IPS DF 6.9 (cell line): ENCODE measurements at regions not wholly inside any gene's neighbourhood (a gene's known extent, or its start where the extent isn't known, plus 50 kb on each side); places are given as distances from the start of the nearest gene placed in this dataset.
"Not testable (repeated sequence)": the region's sequence is repeated elsewhere in the genome, so short reads cannot be mapped to it uniquely, and the experiment has no call there.

ENCODE experiments used
- DNase-seq: peaks from one replicate; pipeline ENCODE4 v3.0.0-alpha.2; 2013; ENCODE audit warnings: low read depth, low spot score
- H3K27ac ChIP-seq: one replicate; pipeline ENCODE4 v1.5.1; 2013; ENCODE audit warnings: low read length, control low read depth
- H3K27me3 ChIP-seq: 2 replicates; pipeline ENCODE4 v1.6.1; 2013; ENCODE audit warnings: mild to moderate bottlenecking, low read length; ENCODE audit not compliant: control insufficient read depth, insufficient read depth
- H3K36me3 ChIP-seq: 2 replicates; pipeline ENCODE4 v1.6.1; 2013; ENCODE audit warnings: low read length; ENCODE audit not compliant: control insufficient read depth, insufficient read depth
- H3K4me1 ChIP-seq: 2 replicates; pipeline ENCODE4 v1.6.1; 2013; ENCODE audit warnings: low read length; ENCODE audit not compliant: control insufficient read depth, insufficient read depth
- H3K4me3 ChIP-seq: 2 replicates; pipeline ENCODE4 v1.5.1; 2013; ENCODE audit warnings: mild to moderate bottlenecking, low read length
- H3K9me3 ChIP-seq: 2 replicates; pipeline ENCODE4 v1.6.1; 2013; ENCODE audit warnings: low read length, inconsistent platforms; ENCODE audit not compliant: control insufficient read depth, insufficient read depth
- WGBS: extraction: QIAGEN DNeasy Blood & Tissue Kit; methylation state at CpG from one replicate; pipeline ENCODE4 v1.1.7; 2013; ENCODE audit warnings: mixed read lengths, missing lambda C conversion rate; ENCODE audit not compliant: insufficient read length, insufficient coverage; 5-methylcytosine and 5-hydroxymethylcytosine counted together

GRCh38 chr16:5295304-5295703 is 197.7 kb upstream of the EEF2KMT start:
- WGBS: no CpG with 5 or more reads among the region's 8 CpGs
- H3K9me3 ChIP-seq, H3K4me3 ChIP-seq, H3K27me3 ChIP-seq, H3K36me3 ChIP-seq, DNase-seq, H3K27ac ChIP-seq, H3K4me1 ChIP-seq: not testable (repeated sequence)

DNA sequence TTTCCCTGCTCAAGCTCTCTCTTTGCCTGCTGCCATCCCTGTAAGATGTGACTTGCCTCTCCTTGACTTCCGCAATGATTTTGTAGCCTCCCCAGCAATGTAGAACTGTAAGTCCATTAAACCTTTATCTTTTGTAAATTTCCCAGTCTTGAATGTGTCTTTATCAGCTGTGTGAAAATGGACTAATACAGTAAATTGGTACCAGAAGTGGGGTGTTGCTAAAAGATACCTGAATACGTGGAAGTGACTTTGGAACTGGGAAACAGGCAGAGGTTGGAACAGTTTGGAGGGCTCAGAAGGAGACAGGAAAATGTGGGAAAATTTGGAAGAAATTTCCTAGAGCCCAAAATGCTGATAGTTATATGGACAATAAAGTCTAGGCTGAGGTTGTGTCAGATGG is 184.6 kb upstream of the EEF2KMT start:
- DNase-seq, H3K36me3 ChIP-seq, H3K27me3 ChIP-seq, H3K4me3 ChIP-seq, H3K4me1 ChIP-seq, H3K27ac ChIP-seq, H3K9me3 ChIP-seq: not testable (repeated sequence)
- WGBS: no CpG with 5 or more reads among the region's 2 CpGs

DNA sequence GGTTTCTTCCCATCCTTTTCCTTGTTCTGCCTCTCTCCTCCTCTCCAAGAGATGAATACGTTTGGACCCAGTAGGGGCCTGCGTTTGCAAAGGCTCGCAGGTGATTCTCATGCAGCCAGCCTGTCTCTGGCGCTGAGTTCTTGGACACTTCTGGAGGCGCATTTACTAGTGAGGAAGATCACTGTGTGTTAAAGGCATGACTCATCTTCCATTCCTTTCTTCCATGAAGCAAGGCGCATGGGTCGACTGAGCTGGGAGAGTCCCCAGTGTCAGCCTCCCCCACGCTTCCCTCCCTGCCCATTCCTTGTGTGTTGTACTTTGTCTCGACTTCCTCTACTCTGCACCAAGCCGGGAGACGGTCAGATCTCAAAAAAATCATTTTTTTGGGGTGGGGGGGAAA is 159.9 kb upstream of the EEF2KMT start:
- no peaks in the 10 kb centered on the region for H3K36me3 ChIP-seq
- H3K9me3 ChIP-seq: no peaks in the 10 kb centered on the region
- no peak for DNase-seq
- no peak overlapping the region for H3K27ac ChIP-seq
- H3K27me3 ChIP-seq: no peaks in the 10 kb centered on the region
- no peak overlapping the region for H3K4me3 ChIP-seq
- WGBS: no CpG with 5 or more reads among the region's 11 CpGs
- no peaks in the 10 kb centered on the region for H3K4me1 ChIP-seq

DNA sequence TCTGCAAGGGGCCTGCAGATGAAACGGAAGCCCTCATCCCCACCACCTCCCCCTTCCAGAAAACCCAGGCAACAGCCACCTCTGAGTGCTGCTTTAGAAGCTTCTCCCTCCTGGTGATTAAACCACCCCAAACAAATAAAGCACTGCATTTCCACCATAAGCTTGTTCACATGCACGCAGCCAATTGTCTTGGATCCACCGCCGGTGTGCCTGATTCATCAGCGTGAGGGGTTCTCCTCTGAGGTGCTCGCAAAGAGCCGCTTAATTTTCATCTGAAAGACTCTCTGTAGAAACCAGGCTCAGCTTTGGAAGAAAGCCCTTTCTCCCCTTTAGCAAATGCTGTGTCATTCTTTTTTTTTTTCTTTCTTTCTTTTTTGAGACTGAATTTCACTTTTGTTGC is 155.2 kb upstream of the EEF2KMT start:
- no CpG with 5 or more reads among the region's 7 CpGs for WGBS
- H3K9me3 ChIP-seq: no peaks in the 10 kb centered on the region
- DNase-seq: no peak

DNA sequence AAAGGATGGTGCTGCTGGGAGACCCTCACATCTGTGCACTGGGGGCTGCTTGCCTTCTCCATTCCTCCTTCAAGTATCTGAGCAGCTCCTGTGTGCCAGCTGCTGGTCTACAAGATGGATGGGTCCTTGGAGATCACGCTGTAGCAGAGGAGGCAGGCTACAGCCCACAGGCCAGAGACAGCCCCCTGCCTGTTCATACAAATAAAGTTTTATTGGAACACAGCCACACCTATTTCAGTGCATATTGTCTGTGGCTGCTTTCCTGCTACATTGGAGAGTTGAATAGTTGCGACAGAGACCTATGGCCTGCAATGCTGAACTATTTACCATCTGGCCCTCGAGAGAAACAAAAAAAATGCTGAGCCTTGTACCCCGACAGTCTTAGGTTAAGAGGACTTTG is 149.8 kb upstream of the EEF2KMT start:
- H3K9me3 ChIP-seq, H3K36me3 ChIP-seq, H3K4me3 ChIP-seq, H3K4me1 ChIP-seq, H3K27me3 ChIP-seq, DNase-seq, H3K27ac ChIP-seq: not testable (repeated sequence)
- WGBS: no CpG with 5 or more reads among the region's 4 CpGs

More for the DNA sequence above, 155.2 kb upstream of the EEF2KMT start:
- H3K27ac ChIP-seq: no peak overlapping the region
- H3K4me3 ChIP-seq: no peak overlapping the region
- H3K27me3 ChIP-seq: no peaks in the 10 kb centered on the region
- H3K36me3 ChIP-seq: no peaks in the 10 kb centered on the region
- peaks cover 3% of the 10 kb centered on the region; the same call in 1 of the 2 replicates for H3K4me1 ChIP-seq

DNA sequence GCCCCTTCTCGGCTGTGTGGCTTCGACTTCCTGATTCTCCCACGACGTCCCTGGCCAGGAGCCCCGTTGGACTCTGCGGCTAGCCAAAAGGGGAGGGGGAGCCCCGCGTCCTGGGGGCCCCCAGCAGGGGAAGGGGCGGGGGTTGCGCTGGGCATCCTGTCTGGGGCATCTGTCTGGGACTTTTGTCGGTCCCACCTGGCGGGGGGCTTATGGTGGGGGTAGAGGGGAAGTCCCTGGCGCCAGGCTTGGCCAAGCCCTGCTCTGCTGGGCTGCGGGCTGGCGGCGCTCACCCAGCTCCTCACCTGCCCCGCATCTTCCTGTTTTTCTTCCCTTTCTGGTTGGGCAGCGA is 142.7 kb upstream of the EEF2KMT start:
- not testable (repeated sequence) for H3K36me3 ChIP-seq
- H3K4me3 ChIP-seq: peak overlapping the region; percentile 37; the same call in 1 of the 2 replicates
- no CpG with 5 or more reads among the region's 18 CpGs for WGBS

DNA sequence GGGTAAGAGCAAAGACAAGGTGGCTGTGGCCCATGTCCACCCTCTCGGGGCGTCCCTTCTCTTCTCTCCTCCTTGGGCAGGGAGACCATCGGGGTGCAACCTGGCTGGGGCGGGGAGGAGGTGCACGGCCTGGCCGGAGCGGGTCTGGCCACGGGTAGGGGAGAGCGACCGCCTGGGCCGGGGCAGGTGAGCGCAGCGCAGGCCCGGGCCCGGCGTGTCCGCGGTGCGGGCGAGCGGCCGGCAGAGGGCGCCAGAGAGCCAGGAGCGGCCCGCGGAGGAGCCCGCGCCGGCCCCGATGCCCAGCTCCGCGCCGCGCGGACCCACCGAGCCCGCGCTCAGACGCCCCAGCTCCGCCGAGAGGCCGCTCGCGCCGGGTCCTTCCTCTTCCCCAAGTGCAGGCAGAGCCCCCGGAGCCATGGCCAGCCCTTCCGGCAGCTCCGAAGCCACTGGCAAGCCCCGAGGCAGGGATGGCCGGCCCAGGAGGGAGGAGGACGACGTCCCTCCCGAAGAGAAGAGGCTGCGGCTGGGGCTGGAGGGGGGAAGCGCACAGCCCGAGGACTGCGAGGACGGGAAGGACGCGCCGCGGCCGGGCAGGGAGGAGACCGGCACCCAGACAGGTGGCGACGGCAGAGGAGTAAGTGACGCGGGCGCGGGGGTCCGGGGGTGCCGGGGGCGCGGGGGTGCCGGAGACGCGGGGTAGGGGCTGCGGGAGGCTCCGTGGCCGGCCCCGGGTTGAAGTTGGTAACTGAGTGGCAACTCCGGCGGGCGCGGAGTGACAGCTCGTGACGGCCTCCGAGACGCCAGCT is 142.1 kb upstream of the EEF2KMT start:
- H3K27me3 ChIP-seq, H3K9me3 ChIP-seq, H3K4me1 ChIP-seq, DNase-seq, H3K27ac ChIP-seq, H3K36me3 ChIP-seq: not testable (repeated sequence)
- no CpG with 5 or more reads among the region's 89 CpGs for WGBS
- peak overlapping the region; percentile 37; the same call in 1 of the 2 replicates for H3K4me3 ChIP-seq

More for the DNA sequence above, 142.7 kb upstream of the EEF2KMT start:
- not testable (repeated sequence) for H3K27me3 ChIP-seq, DNase-seq, H3K9me3 ChIP-seq, H3K27ac ChIP-seq, H3K4me1 ChIP-seq

- no peak overlapping the region for H3K4me3 ChIP-seq
- no peak for DNase-seq
- no peak overlapping the region for H3K27ac ChIP-seq
- H3K4me1 ChIP-seq: no peaks in the 10 kb centered on the region
- no peaks in the 10 kb centered on the region; the same call in 1 of the 2 replicates for H3K27me3 ChIP-seq
- no peaks in the 10 kb centered on the region for H3K36me3 ChIP-seq
- H3K9me3 ChIP-seq: no peaks in the 10 kb centered on the region
- no CpG with 5 or more reads among the region's 8 CpGs for WGBS
Measured at GRCh38 chr16:5235119-5235518, 137.5 kb upstream of the EEF2KMT start.

- H3K36me3 ChIP-seq: no peaks in the 10 kb centered on the region
- no CpG with 5 or more reads among the region's 21 CpGs for WGBS
- H3K27me3 ChIP-seq: no peaks in the 10 kb centered on the region; the same call in 1 of the 2 replicates
- no peak overlapping the region for H3K4me3 ChIP-seq
- H3K4me1 ChIP-seq: no peaks in the 10 kb centered on the region
- no peaks in the 10 kb centered on the region for H3K9me3 ChIP-seq
- H3K27ac ChIP-seq: no peak overlapping the region
- no peak for DNase-seq
Measured at GRCh38 chr16:5234295-5235050, 136.9 kb upstream of the EEF2KMT start.

GRCh38 chr16:5231246-5231759 is 133.7 kb upstream of the EEF2KMT start:
- no CpG with 5 or more reads among the region's 5 CpGs for WGBS
- Histone ChIP-seq H3K4me1 (no peaks in the 10 kb centered on the region), H3K9me3 (no peaks in the 10 kb centered on the region), H3K27me3 (no peaks in the 10 kb centered on the region; the same call in 1 of the 2 replicates), H3K4me3 (no peak overlapping the region), H3K36me3 (no peaks in the 10 kb centered on the region), H3K27ac (no peak overlapping the region)
- DNase-seq: no peak
